SJSA1 (cell line): ENCODE measurements at regions not wholly inside any gene's neighbourhood (a gene's known extent, or its start where the extent isn't known, plus 50 kb on each side); places are given as distances from the start of the nearest gene placed in this dataset.
"Not testable (repeated sequence)": the region's sequence is repeated elsewhere in the genome, so short reads cannot be mapped to it uniquely, and the experiment has no call there.

Experiments used
- DNase-seq, 2 experiments: peaks; one replicate each; pipeline ENCODE4 v3.0.0-alpha.2; 2015 to 2020; ENCODE audit warnings: low spot score in 2 of 2, low read depth in 1 of 2
- H3K27ac ChIP-seq: fragments of 250-450 bp; sonication (Bioruptor Pico); 2 replicates; pipeline ENCODE4 v1.5.1; 2020; ENCODE audit warnings: mild to moderate bottlenecking, moderate library complexity
- H3K27me3 ChIP-seq: fragments of 250-450 bp; sonication (Bioruptor Pico); replicated peaks from 2 replicates; pipeline ENCODE4 v1.5.1; 2020; ENCODE audit warnings: mild to moderate bottlenecking, moderate library complexity
- H3K36me3 ChIP-seq: fragments of 250-450 bp; sonication (Bioruptor Pico); 2 replicates; pipeline ENCODE4 v1.5.1; 2020; ENCODE audit warnings: mild to moderate bottlenecking
- H3K4me1 ChIP-seq: fragments of 250-450 bp; sonication (Bioruptor Pico); replicated peaks from 2 replicates; pipeline ENCODE4 v1.6.1; 2021; ENCODE audit warnings: mild to moderate bottlenecking
- H3K4me3 ChIP-seq: fragments of 250-450 bp; sonication (Bioruptor Pico); 2 replicates; pipeline ENCODE4 v1.5.1; 2020; ENCODE audit warnings: mild to moderate bottlenecking
- H3K9me3 ChIP-seq: fragments of 250-450 bp; sonication (Bioruptor Pico); replicated peaks from 2 replicates; pipeline ENCODE4 v1.5.1; 2020; ENCODE audit warnings: mild to moderate bottlenecking

- H3K4me1 ChIP-seq, DNase-seq, H3K36me3 ChIP-seq, H3K9me3 ChIP-seq, H3K4me3 ChIP-seq, H3K27me3 ChIP-seq, H3K27ac ChIP-seq: not testable (repeated sequence)
Observed at GRCh38 chr1:73245196-73245595, 952.8 kb downstream of the LRRIQ3 start.

GRCh38 chr1:73218995-73219546, 936.7 kb upstream of the NEGR1 start:
- Histone ChIP-seq H3K4me1 (no peaks in the 10 kb centered on the region), H3K27me3 (no peaks in the 10 kb centered on the region), H3K9me3 (no peaks in the 10 kb centered on the region), H3K27ac (no peak overlapping the region), H3K36me3 (no peaks in the 10 kb centered on the region), H3K4me3 (no peak overlapping the region)
- no peak for DNase-seq

- H3K4me3 ChIP-seq: no peak overlapping the region
Observed at GRCh38 chr1:73205294-73205973, 923.1 kb upstream of the NEGR1 start.

DNA sequence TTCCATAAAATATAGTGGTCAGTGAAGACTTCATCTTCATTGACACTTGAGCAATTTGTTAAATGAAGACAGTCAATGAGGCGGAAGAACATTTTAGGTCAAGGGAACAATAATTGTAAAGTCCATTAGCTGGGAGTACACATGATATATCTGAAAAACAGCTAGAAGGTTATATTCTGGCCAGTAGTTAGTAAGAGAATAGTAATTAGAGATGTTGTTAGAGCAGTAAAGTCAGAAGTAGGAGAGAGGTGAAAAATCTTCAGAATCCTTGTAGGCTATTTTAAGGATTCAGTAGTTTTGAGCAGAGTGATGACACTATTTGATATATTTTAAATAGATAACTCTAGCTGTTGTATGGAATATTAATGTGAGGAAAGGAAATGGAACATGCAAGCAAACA, 915.6 kb upstream of the NEGR1 start:
- Histone ChIP-seq H3K4me1 (no peaks in the 10 kb centered on the region), H3K27me3 (no peaks in the 10 kb centered on the region), H3K9me3 (no peaks in the 10 kb centered on the region; the same call in 1 of the 2 replicates), H3K4me3 (no peak overlapping the region), H3K27ac (no peak overlapping the region), H3K36me3 (no peaks in the 10 kb centered on the region)
- no peak for DNase-seq

More at GRCh38 chr1:73205294-73205973, 923.1 kb upstream of the NEGR1 start:
- Histone ChIP-seq H3K36me3 (no peaks in the 10 kb centered on the region), H3K9me3 (no peaks in the 10 kb centered on the region; the same call in 1 of the 2 replicates), H3K27ac (no peak overlapping the region), H3K27me3 (no peaks in the 10 kb centered on the region), H3K4me1 (no peaks in the 10 kb centered on the region)
- DNase-seq: no peak

- H3K9me3 ChIP-seq: peaks cover 5% of the 10 kb centered on the region; the same call in 1 of the 2 replicates
- DNase-seq: no peak
Observed at GRCh38 chr1:73194965-73195364, 912.6 kb upstream of the NEGR1 start.

GRCh38 chr1:73183581-73183980, 901.2 kb upstream of the NEGR1 start:
- H3K36me3 ChIP-seq, H3K4me3 ChIP-seq, H3K9me3 ChIP-seq, DNase-seq, H3K4me1 ChIP-seq, H3K27ac ChIP-seq, H3K27me3 ChIP-seq: not testable (repeated sequence)

More at GRCh38 chr1:73194965-73195364, 912.6 kb upstream of the NEGR1 start:
- Histone ChIP-seq H3K4me1 (no peaks in the 10 kb centered on the region), H3K4me3 (no peak overlapping the region), H3K27ac (no peak overlapping the region), H3K27me3 (no peaks in the 10 kb centered on the region), H3K36me3 (no peaks in the 10 kb centered on the region)

GRCh38 chr1:73181190-73181540, 898.8 kb upstream of the NEGR1 start:
- no peak overlapping the region for H3K4me3 ChIP-seq
- no peaks in the 10 kb centered on the region for H3K36me3 ChIP-seq
- H3K9me3 ChIP-seq: no peaks in the 10 kb centered on the region
- DNase-seq: no peak
- H3K4me1 ChIP-seq: no peaks in the 10 kb centered on the region
- H3K27ac ChIP-seq: no peak overlapping the region
- H3K27me3 ChIP-seq: no peaks in the 10 kb centered on the region

- DNase-seq: no peak
Observed at GRCh38 chr1:73180397-73181189, 898.3 kb upstream of the NEGR1 start.

DNA sequence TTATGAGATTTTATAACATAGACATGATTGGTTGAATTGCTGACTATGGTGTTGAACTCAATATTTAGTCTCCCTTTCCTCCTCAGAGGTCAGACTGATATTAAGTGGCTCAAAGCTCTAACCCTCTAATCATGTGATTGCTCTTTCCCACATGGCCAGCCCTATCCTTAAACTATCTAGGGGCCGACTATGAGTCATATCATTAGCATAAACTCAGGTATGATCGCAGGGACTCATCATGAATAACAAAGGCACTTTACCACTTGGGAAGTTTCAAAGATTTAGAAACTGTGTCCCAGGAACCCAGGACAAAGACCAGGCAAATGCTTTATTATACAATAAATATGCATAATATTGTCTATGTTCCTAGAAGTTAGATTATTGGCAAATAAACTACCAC, 894.6 kb upstream of the NEGR1 start:
- Histone ChIP-seq H3K4me3 (no peak overlapping the region), H3K4me1 (no peaks in the 10 kb centered on the region), H3K36me3 (no peaks in the 10 kb centered on the region), H3K27ac (no peak overlapping the region), H3K9me3 (0 out of 2 replicates have a peak, but pooled peaks cover 3% of the 10 kb centered on the region), H3K27me3 (no peaks in the 10 kb centered on the region)
- DNase-seq: no peak

More at GRCh38 chr1:73180397-73181189, 898.3 kb upstream of the NEGR1 start:
- no peaks in the 10 kb centered on the region for H3K36me3 ChIP-seq
- no peak overlapping the region for H3K4me3 ChIP-seq
- H3K27me3 ChIP-seq: no peaks in the 10 kb centered on the region
- no peaks in the 10 kb centered on the region for H3K4me1 ChIP-seq
- H3K9me3 ChIP-seq: no peaks in the 10 kb centered on the region
- no peak overlapping the region for H3K27ac ChIP-seq

- Histone ChIP-seq H3K27me3 (no peaks in the 10 kb centered on the region), H3K9me3 (no peaks in the 10 kb centered on the region; the same call in 1 of the 2 replicates), H3K27ac (no peak overlapping the region), H3K4me1 (no peaks in the 10 kb centered on the region), H3K36me3 (no peaks in the 10 kb centered on the region), H3K4me3 (no peak overlapping the region)
- no peak for DNase-seq
Observed at GRCh38 chr1:73167009-73167657, 884.8 kb upstream of the NEGR1 start.

GRCh38 chr1:73162564-73162963, 880.2 kb upstream of the NEGR1 start:
- no peak for DNase-seq
- no peaks in the 10 kb centered on the region; the same call in 1 of the 2 replicates for H3K9me3 ChIP-seq
- H3K36me3 ChIP-seq: no peaks in the 10 kb centered on the region
- H3K27me3 ChIP-seq: no peaks in the 10 kb centered on the region
- H3K4me3 ChIP-seq: no peak overlapping the region
- H3K4me1 ChIP-seq: no peaks in the 10 kb centered on the region
- no peak overlapping the region for H3K27ac ChIP-seq

DNA sequence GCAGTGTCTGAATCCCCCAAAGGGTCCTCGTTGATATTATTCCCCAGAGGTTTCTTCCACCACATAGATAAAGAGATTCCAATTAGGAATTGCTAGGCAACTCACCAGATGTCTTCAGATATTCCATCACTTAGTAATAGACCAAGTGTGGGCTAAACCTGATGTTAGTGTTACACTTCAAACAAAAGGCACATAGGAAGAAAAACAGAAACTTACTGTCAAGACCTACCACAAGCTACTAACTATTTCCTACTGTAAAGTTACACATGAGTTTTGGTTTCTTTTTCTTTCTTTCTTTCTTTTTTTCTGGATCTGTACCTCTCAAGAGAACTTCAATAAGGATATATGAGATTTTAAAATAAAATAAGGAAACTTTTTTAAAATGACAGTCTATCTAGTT, 879.1 kb upstream of the NEGR1 start:
- Histone ChIP-seq H3K9me3 (no peaks in the 10 kb centered on the region; the same call in 1 of the 2 replicates), H3K36me3 (no peaks in the 10 kb centered on the region), H3K4me3 (no peak overlapping the region), H3K4me1 (no peaks in the 10 kb centered on the region), H3K27me3 (no peaks in the 10 kb centered on the region), H3K27ac (no peak overlapping the region)
- no peak for DNase-seq

- Histone ChIP-seq H3K4me3 (no peak overlapping the region), H3K4me1 (no peaks in the 10 kb centered on the region), H3K36me3 (no peaks in the 10 kb centered on the region), H3K27ac (no peak overlapping the region), H3K27me3 (no peaks in the 10 kb centered on the region), H3K9me3 (no peaks in the 10 kb centered on the region; the same call in 1 of the 2 replicates)
- no peak for DNase-seq
Observed at GRCh38 chr1:73160759-73161158, 878.4 kb upstream of the NEGR1 start.

DNA sequence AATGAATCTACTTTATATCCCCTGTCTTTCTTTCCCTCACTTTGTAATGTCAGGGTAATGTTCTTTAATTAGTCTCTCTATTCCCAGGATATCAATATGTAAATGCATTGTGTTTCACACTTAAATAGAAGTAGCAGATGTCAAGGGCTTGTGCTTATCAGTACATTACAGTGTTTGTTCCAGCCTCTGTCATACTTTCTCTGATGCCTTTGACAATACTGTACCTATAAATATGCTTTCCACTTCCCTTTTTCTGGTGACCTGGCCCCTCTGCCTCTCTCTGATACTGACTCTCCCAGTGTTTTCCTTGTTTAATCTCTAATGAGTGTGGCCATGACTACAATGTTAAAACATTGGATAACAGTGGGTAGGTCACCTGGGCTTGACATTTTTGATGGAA, 862.0 kb upstream of the NEGR1 start:
- Histone ChIP-seq H3K27ac (no peak overlapping the region), H3K36me3 (no peaks in the 10 kb centered on the region), H3K4me1 (no peaks in the 10 kb centered on the region), H3K4me3 (no peak overlapping the region), H3K9me3 (no peaks in the 10 kb centered on the region), H3K27me3 (no peaks in the 10 kb centered on the region)
- DNase-seq: no peak
